Hematopoietic multipotent progenitor cell treated with erythropoietin and hydrocortisone succinate and interleukin-3 and kit ligand, for 6 days (in vitro differentiated cells): ENCODE measurements at regions not wholly inside any gene's neighbourhood (a gene's known extent, or its start where the extent isn't known, plus 50 kb on each side); places are given as distances from the start of the nearest gene placed in this dataset.
"Not testable (repeated sequence)": the region's sequence is repeated elsewhere in the genome, so short reads cannot be mapped to it uniquely, and the experiment has no call there.

Experiments used
- DNase-seq: peaks from one replicate; pipeline ENCODE4 v3.0.0-alpha.2; 2015

DNA sequence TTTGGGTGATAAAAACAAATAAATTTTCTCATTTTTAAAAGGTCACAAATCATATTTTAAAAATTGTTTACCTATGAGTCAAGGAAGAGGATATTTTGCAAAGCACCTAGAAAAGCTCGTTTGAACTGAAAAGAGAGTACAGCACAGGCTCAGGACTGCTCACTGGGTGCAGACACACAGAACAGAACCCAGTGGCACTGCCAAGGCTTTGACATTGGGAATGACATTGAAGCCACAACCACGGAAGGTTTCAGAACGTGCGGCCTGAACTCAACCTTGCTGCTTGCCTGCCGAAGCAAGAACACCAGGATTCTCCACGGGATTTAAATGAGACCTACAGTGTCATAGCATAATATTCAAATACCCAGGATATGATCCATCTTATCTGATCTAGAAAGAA, 597.1 kb upstream of the B3GAT1 start:
- DNase-seq = no peak

DNA sequence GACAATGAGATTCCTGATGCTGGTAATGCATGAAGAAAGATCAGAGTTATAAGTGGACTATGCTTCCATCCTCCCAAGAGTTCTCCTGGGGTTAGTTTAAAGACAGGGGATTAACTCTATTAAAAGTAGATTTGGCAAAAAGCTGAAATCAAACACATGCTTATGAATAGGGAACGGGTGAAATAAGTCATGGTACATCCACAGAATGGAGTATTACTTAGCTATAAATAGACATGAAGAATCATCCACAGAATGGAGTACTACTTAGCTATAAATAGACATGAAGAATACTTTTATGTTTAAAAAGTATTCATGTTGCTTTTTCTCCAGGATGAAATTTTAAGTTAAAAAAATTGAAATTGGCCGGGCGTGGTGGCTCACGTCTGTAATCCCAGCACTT, 596.4 kb upstream of the B3GAT1 start:
- DNase-seq = no peak

DNA sequence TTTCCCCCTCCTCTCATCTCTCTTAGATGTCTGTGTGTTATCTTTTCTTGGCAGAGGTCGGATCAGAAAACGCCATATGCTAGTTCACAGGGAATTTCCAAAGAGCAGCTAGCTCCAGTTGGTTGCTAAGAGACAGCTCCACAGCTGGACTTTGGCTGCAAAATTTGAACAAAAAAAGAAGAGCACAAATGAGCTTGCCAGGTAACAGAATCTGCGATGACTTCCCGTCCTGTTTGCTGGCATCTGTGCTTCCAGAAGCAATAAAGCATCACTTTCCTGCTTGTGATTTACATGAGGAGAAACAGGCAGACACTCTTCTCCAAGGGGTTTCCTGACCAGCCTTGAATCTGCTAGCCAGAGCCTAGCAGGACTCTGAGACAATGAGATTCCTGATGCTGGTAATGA, 596.0 kb upstream of the B3GAT1 start:
- DNase-seq = no peak

DNA sequence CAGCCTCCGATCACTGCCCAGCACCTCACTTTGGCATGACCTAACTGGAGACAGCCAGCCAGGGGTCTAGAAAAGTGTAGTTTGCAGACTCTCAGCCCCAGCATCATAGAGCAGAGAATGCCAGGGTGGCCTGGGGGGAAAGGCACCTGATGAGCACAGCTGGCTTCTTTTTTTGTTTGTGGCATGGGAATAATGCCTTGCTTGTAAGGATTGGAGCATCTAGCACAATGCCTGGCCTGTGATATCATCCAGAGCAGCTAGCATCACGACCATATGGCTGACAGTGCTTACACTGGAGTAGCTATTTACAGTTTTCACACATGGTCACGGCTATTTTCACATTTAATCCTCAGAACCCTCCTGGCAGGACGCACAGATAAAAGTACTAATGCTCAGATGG, 594.8 kb upstream of the B3GAT1 start:
- DNase-seq = no peak

DNA sequence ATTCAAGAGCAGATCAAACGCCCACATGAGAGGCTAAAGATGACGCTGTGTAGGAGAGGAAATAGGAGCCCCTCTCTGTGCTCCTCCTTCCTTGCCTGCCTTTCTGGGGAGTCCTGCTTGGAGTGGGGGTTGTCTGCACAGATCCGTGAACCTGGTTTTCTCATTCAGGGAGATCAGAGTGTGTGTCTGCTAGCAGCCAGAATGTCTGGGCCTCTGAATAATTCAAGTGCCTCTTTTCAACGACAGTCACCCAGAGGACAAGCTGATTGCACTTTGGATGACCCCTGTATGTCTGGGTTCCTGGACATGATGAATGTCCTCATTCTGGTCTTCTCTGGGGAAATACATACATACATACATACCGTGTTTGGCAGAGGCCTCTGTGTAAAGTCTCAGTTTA, 592.5 kb upstream of the B3GAT1 start:
- no peak for DNase-seq

DNA sequence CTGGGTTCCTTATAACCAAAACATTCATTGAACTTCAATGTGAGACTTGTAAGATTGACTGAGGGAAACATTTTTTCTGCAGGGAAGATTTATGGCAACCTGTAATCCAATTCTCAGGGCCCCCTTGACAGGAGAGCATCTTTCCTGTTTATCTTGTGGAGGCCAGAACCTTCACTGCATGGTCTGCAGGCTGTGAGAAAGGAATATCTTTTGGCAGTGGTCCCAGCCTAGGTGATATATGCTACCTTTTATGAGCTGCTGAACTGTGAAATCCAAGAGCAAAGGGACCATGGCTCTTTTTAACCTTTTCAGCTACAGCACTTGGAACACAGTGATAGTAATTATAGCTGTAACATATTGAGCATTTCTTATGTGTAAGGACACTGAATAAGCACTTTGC, 590.2 kb upstream of the B3GAT1 start:
- DNase-seq = no peak

DNA sequence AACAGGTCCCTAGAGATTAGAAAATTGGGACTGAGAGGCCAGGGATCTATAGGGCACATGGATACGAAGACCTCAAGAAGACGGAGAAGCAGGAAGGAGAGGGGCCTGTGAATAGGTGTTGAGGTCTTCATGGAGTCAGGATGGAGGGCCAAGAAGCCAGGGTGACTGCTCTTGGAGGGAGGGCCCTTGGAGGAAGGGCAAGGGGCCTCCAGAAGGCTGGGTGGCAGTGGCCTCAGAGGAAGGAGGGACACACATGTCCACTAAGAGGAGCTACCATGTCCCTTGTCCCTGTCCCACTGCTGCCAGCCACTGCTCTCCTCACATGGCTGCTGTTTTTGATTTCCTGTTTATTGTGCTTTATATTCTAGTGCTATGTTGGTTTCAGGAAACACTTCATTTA, 589.5 kb upstream of the B3GAT1 start:
- DNase-seq = no peak

DNA sequence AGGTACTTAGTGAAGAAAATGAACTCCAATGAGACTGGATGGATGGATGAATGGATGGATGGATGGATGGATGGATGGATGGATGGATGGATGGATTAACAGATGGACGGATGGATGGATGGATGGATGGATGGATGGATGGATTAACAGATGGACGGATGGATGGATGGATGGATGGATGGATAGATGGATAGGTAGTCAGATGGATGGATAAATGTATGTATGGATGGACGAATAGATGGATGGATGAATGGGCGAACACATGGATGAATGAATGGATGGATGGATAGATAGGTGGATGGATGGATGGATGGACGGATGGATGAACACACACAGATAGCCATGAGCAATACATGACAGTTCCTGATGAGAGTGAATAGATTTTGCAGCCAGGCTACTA, 589.0 kb upstream of the B3GAT1 start:
- DNase-seq = not testable (repeated sequence)

DNA sequence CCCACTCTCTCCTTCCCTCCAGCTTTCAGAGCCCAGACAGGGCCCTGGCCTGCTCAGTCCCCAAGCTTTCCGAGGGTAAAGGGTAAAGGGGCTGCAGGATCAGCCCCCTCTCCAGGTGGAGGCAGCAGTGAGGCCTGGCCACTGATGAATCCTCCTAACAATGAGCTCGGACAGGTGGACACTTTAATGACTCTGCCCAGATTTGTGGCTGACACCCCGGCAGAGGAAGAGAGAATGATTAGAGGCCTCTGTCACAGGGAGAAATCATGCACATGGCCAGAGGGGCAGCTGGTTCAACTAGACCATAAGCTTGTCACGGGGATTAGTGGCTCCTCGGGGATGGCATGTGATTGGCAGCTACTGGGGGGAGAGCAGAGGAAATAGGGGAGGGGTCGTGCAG, 587.5 kb upstream of the B3GAT1 start:
- no peak for DNase-seq

DNA sequence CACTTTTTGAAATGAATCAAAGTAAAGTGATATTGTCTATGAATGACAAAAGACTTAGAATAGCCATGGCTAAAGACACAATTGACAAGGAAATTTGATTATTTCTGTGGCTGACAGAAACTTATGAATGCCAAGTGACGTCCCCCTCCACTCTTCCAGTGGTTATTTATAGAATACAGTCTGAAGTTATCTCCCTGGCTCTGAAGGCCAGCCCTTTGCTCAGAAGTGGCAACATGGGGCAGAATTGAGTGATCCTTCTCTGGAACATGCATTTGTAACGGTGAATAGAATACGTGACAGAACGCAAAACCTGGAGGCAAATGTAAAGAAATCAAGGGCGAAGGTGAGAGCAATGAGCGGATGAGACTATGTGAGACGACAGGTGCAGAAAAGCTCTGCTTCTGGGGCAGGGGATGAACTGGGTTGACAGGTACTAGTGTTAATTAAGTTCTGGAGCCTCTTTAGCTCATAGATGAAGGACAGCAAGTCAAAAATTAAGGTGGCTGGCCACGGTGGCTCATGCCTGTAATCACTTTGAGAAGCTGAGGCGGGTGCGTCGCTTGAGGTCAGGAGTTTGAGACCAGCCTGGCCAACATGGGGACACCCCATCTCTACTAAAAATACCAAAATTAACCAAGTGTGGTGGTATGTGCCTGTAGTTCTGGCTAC, 585.7 kb upstream of the B3GAT1 start:
- no peak for DNase-seq

DNA sequence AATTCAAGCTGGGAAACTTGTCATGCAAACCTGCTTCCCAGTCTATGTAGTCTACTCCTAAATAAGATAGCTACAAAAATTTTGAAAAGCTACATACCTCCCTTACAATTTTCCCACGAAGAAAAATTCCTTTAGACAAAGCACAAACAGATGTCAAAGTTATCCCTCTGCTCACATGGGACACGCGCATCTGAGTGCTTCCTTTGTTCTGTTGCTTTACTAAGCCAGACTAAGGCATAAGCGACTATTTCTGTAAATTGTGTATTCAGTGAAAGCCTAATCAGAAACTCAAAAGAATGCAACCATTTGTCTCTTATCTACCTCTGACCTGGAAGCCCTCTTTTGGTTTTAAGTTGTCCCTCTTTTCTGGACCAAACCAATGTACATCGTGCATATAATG, 583.7 kb upstream of the B3GAT1 start:
- DNase-seq = no peak

DNA sequence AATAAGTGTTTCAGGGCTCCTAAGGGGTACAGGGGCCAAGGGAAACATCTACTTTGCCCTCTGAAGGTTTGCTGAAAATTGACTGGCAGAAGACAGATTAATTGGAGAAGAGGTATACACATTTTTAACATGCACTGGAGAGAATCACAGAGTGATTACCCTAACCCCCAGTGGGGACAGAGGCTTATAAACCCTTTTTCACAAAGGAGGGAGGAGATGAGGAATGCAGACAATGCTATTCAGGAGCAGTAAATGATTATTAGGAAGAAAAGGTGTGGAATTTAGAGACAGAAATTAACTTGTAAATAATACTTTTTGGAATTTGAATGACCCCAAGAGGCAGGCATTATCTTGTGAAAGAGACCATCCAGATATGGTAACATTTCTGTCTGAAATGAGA, 582.4 kb upstream of the B3GAT1 start:
- no peak for DNase-seq

DNA sequence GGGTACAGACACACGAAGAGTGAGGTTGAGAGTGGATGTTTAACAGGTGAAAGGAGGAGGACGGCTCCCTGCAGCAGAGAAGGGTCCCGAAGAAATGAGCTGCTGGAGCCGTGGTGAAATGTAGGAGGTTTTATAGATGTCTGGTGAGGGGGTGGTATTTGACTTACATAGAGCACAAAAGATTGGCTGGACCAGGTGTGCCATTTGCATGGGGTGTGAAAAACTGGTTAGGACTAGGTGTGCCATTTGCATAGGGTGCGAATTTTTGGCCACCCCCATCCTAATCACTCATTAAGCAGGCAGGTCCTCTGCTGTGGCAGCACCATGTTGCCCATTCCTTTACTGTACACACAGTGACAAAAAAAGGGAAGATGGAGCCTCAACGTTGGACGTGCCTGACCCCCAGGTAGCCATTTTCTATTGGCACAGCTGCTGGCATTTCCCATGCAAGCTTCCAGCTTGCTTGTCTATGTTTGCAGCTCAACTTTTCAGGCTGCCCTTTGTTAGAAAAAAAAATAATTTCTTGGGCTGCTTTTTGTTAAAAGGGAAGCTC, 581.7 kb upstream of the B3GAT1 start:
- no peak for DNase-seq

DNA sequence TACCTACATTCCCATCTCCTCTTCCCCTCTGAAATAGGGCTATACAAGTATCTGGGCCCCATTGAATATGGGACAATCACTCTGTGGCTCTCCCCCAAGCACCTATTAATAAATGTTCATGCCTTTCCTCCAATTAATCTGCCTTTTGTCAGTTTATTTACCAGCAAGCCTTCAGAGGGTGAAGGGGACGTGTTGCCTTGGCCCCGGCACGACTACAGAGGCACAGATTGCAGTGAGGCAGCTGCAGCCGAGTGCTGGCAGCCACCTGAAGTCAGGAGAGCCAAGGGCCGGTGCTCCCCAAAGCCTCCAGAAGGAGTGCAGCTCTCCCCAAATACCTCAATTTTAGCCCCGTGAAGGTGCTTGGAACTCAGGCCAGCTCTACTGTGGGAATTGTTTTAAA, 580.9 kb upstream of the B3GAT1 start:
- DNase-seq = no peak

DNA sequence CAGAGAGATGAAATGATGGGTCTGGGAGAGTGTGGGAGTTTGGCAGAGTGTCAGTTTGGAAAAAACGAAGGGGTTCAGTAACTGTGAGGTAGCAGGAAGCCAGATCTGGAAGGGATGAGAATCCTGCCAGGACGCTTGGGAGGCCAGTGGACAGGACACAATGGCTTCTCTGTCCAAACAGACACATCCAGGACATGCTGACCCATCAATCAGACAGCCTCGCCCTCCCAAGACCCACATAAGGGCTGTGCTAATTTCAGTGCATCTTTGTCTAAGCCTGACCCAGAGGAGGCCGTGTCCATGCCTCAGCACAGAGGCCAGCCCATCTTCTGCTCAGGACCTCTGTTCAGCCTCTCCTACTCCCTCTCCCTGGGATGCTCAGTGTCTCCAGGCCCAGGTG, 576.5 kb upstream of the B3GAT1 start:
- DNase-seq = no peak

DNA sequence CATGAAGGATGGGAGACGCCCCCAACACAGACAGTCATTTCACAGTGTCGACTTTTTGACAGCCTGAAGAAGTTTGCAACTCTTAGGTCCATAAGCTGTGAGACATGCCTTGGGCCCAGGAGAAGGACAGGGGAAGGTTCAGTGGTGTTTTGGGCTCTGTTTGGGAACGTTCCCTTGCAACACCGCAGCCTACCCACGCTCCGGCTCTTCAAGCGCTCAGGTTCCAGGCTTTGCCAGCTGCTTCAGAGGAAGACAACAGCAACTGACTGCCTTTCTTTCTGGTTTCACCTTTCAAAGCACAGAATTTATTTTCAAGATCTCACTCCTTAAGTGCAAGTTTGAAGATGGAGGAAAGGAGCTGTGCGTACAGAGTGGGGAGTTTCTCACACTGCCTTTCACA, 575.8 kb upstream of the B3GAT1 start:
- DNase-seq = no peak

DNA sequence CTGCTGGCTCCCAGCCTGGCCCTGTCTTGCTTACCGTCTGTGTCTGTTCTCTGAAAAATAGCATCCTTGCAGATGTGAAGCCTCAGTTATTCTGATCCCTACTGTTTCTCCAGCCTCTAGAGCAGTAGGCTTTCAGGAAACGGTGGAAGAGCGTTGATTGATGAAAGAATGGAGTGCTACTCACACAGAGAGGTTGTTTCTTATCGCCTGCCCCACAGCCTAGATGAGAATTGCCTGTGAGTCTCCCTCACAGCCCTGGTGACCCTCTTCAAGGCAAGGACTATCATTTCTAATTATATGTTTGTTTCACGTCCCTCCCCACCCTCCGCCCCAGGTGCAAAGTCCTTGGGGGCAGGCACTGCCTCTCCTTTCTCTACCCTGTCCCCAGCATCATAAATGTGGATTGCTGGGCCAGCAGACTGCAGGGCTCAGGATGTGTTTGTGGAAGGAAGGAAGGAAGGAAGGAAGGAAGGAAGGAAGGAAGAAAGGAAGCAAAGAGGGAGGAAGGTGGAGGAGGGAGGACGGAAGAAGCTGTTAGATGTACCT, 575.3 kb upstream of the B3GAT1 start:
- no peak for DNase-seq

DNA sequence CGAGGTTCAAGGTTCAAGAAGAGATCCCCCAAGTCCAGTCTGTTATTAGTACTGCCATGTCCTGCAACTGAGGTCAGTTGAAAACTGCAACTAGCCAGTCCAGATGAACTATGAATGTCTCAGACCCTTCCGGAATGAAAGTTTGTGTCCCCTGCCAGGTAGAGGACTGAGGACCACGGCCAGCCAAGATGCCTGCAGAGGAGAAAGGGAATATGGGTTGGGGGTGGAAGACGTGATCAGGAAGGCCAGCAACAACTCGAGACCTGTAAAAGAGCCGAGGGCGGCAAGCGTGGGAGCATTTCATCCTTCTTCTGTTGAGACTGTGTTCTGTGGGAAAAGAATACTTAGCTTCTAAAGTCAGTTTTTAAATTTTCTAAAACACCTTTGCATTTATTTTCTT, 572.4 kb upstream of the B3GAT1 start:
- DNase-seq = no peak

DNA sequence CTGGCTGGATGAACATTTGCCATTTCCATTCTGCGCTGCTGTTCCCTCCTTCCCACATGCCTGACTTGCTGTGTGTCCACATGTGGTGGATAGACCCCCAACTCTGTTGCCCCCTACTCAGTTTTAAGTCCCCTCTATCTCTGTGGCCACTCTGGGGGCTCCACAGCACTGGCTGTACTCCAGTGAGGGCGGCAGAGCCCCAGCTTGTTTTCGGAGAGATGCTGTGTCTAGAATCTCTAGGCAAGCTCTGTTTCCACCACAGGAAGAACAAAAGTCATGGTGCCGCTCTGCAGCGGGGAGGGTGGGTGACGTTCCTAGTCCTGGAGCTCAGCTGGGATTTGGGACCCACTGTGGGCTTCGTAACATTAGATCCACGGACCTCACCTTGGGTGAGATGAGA, 570.4 kb upstream of the B3GAT1 start:
- DNase-seq = not testable (repeated sequence)

DNA sequence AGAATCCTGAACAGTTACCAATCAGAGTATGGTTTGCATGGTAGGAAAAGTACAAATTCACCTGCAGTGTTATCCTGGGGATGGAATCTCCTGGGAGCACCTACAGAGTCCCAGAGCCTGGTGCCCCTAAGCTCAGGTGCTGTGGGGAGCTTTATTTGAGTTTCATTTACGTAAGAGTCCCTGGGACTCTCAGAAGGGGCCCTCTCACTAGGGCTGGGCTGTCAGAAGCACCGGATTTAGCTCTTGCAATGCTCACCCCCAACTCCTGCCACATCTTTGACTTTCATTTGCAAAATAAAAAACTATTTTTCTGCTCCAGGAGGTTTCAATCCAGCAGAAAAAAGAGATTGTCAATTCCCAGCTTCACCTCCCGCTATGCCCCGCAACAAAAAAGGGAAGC, 569.8 kb upstream of the B3GAT1 start:
- no peak for DNase-seq

DNA sequence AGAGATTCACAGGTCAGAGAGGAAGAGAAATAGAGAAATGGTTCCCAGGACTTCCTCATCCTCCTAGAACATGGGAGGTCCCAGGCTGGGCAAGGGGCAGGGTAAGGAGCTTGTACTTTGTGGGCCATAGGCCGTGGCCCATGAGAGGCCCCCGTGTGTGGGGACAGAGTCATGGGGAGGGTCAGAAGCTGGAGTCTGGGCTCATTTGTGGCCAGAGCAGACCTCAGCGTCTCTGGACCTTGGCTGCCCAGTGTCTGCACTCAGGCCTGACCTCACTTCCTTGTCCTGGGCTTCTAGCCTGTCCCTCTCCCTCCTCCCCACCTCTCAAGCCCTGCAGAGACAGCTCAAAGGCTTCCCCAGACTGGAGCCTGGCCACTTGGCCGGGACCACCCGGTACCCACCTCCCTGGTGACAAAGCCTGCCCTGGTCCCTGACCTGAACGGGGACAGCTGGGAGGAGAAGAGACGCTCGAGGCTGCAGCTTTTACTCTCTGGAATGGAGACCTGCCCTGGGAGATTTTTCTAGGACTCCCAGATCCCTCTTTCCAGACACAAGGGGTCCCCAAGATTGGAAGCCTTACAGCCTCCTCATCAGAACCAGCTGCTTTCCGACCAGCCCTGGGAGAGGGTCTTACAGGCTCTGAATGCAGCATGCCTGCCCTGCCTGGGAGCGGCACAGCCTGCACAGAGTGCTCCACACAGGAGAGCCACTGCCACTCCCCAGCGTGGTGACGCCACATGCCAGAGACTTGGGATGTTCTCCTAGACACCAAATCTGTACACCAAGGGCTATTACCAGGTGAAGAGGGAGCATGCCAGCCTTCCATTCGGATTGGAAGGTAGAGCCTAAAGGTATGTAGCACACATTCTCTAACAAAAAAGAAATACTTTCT, 569.0 kb upstream of the B3GAT1 start:
- no peak for DNase-seq

DNA sequence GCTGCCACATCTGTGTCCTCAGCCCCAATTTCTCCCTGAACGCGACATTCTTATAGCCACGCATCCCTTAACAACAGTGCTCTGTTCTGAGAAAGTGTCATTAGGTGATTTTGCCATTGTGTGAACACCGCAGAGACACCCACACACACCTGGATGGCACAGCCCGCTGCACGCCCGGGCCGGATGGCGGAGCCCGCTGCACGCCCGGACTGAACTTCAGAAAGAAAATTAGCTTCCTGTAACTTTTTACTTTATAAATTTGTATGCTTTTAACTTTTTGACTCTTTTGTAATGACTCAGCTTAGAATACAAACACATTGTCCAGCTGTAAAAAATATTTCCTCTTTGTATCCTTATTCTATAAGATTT, 567.0 kb upstream of the B3GAT1 start:
- not testable (repeated sequence) for DNase-seq

DNA sequence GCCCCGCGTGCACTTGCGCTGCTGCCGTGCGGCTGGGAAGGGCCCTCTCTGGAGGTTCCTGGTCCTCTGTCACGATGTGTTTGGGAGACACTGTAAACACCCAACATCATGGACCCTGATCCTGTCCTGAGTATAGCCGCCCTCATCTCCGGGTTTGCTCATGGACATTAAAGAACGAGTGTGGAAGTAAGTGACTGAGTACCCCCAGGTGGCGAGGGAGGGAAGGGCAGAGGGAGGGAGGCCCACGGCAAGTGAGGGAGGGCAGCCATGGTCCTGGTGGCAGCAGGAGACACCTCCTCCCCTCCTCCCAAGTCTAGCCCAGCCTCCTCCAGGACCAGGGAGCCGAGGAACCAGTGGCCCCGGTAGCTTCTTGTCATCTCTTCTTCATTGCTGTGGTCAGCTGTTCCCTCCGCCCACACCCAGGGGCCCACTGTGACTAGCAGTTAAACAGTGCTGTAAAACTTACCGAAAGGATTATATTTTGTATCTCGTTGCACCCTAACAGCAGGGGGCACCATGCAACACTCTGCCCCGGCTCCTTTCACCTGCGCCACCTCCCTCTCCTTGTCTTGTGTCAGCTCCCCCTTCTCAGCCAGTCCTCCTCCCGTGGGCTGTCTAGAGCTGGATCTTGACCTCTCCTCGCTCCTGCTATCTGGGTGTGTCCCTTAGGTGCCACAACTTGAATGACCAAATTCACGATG, 566.5 kb upstream of the B3GAT1 start:
- DNase-seq = no peak

DNA sequence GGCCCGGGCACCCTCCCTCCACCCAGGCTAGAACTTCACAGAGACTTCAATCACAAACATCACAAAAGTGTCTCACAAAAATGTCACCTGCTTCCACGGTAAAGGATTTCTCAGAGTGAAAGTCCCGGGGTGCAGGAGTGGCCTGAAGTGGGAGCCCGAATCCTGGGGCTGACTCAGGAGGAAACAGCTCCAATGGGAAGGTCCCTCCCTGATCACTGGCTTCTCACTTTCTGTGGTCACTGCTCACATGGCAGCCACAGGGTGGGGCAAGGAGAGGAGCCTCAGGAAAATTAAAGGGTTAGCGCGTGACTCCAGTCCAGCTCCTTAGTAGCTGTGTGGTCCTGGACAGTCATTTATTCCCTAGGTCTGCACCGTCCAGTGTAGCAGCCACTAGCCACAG, 564.5 kb upstream of the B3GAT1 start:
- no peak for DNase-seq
